H9 (cell line): ENCODE measurements at regions not wholly inside any gene's neighbourhood (a gene's known extent, or its start where the extent isn't known, plus 50 kb on each side); places are given as distances from the start of the nearest gene placed in this dataset.

Experiments
- DNase-seq: peaks from one replicate; pipeline ENCODE4 v3.0.0-alpha.2; 2017
- H2AFZ ChIP-seq: one replicate; pipeline ENCODE4 v1.6.1; 2013; ENCODE audit warnings: mild to moderate bottlenecking, low read length, control low read depth, moderate library complexity
- H2AK5ac ChIP-seq: 2 replicates; pipeline ENCODE4 v1.6.1; 2013; ENCODE audit warnings: low read length, control low read depth, mixed read lengths; ENCODE audit not compliant: insufficient read length
- H2BK120ac ChIP-seq: one replicate; pipeline ENCODE4 v1.6.1; 2013; ENCODE audit warnings: low read depth, mild to moderate bottlenecking, low read length, control low read depth, inconsistent platforms; ENCODE audit not compliant: poor library complexity, severe bottlenecking
- H2BK12ac ChIP-seq: 2 replicates; pipeline ENCODE4 v1.6.1; 2013; ENCODE audit warnings: low read length, control low read depth, mixed read lengths, low read depth; ENCODE audit not compliant: insufficient read length
- H2BK15ac ChIP-seq: 2 replicates; pipeline ENCODE4 v1.6.1; 2013; ENCODE audit warnings: low read depth, low read length, control low read depth
- H2BK20ac ChIP-seq: one replicate; pipeline ENCODE4 v1.6.1; 2013; ENCODE audit warnings: low read depth, mild to moderate bottlenecking, low read length, control low read depth, inconsistent platforms; ENCODE audit not compliant: poor library complexity, severe bottlenecking
- H2BK5ac ChIP-seq: 2 replicates; pipeline ENCODE4 v1.6.1; 2013; ENCODE audit warnings: low read length, control low read depth, mixed read lengths; ENCODE audit not compliant: insufficient read length
- H3K14ac ChIP-seq: 2 replicates; pipeline ENCODE4 v1.6.1; 2013; ENCODE audit warnings: low read length, control low read depth; ENCODE audit not compliant: insufficient read depth
- H3K18ac ChIP-seq: 2 replicates; pipeline ENCODE4 v1.6.1; 2013; ENCODE audit warnings: low read depth, mild to moderate bottlenecking, mixed read lengths, low read length, control low read depth; ENCODE audit not compliant: insufficient read length
- H3K23ac ChIP-seq: 2 replicates; pipeline ENCODE4 v1.6.1; 2013; ENCODE audit warnings: low read length, control low read depth, mixed read lengths, low read depth; ENCODE audit not compliant: insufficient read length
- H3K23me2 ChIP-seq: 2 replicates; pipeline ENCODE4 v1.6.1; 2013; ENCODE audit warnings: low read depth, mild to moderate bottlenecking, mixed read lengths, low read length, control low read depth; ENCODE audit not compliant: insufficient read length, poor library complexity, severe bottlenecking
- H3K27ac ChIP-seq: 2 replicates; pipeline ENCODE4 v1.5.1; 2013; ENCODE audit warnings: low read length, control low read depth, mixed read lengths, low read depth; ENCODE audit not compliant: insufficient read length
- H3K27me3 ChIP-seq: 2 replicates; pipeline ENCODE4 v1.6.1; 2013; ENCODE audit warnings: low read length, control low read depth, inconsistent platforms; ENCODE audit not compliant: insufficient read depth
- H3K4ac ChIP-seq: 2 replicates; pipeline ENCODE4 v1.6.1; 2013; ENCODE audit warnings: low read depth, mild to moderate bottlenecking, control low read depth, inconsistent platforms, low read length, moderate library complexity
- H3K4me1 ChIP-seq: 2 replicates; pipeline ENCODE4 v1.6.1; 2013; ENCODE audit warnings: low read length, control low read depth, inconsistent platforms; ENCODE audit not compliant: insufficient read depth
- H3K4me2 ChIP-seq: 2 replicates; pipeline ENCODE4 v1.6.1; 2013; ENCODE audit warnings: low read length, control low read depth, mixed read lengths; ENCODE audit not compliant: insufficient read length, insufficient read depth
- H3K56ac ChIP-seq: 2 replicates; pipeline ENCODE4 v1.6.1; 2013; ENCODE audit warnings: low read depth, mild to moderate bottlenecking, mixed read lengths, low read length, control low read depth; ENCODE audit not compliant: insufficient read length
- H3K79me1 ChIP-seq: 2 replicates; pipeline ENCODE4 v1.6.1; 2013; ENCODE audit warnings: low read depth, mild to moderate bottlenecking, moderate library complexity, low read length, control low read depth, inconsistent platforms; ENCODE audit not compliant: insufficient read depth, poor library complexity, severe bottlenecking
- H3K79me2 ChIP-seq: 2 replicates; pipeline ENCODE4 v1.6.1; 2013; ENCODE audit warnings: low read length, control low read depth, inconsistent platforms; ENCODE audit not compliant: insufficient read depth
- H3K9ac ChIP-seq: 2 replicates; pipeline ENCODE4 v1.6.1; 2013; ENCODE audit warnings: low read length, control low read depth, mixed read lengths; ENCODE audit not compliant: insufficient read length; ENCODE audit errors: extremely low read depth
- H3K9me3 ChIP-seq: one replicate; pipeline ENCODE4 v1.6.1; 2013; ENCODE audit warnings: low read depth, low read length, inconsistent platforms; ENCODE audit not compliant: control insufficient read depth
- H3T11ph ChIP-seq: one replicate; pipeline ENCODE4 v1.6.1; 2013; ENCODE audit warnings: mild to moderate bottlenecking, low read length, control low read depth, inconsistent platforms
- H4K20me1 ChIP-seq: one replicate; pipeline ENCODE4 v1.6.1; 2013; ENCODE audit not compliant: control insufficient read depth, insufficient read length, insufficient read depth
- H4K5ac ChIP-seq: 2 replicates; pipeline ENCODE4 v1.6.1; 2013; ENCODE audit warnings: low read depth, mild to moderate bottlenecking, mixed read lengths, low read length, control low read depth; ENCODE audit not compliant: insufficient read length
- H4K8ac ChIP-seq: replicated peaks from 2 replicates; pipeline ENCODE4 v1.6.1; 2013; ENCODE audit warnings: low read length, control low read depth, mixed read lengths, low read depth; ENCODE audit not compliant: insufficient read length
- H4K91ac ChIP-seq: 2 replicates; pipeline ENCODE4 v1.6.1; 2013; ENCODE audit warnings: low read depth, mild to moderate bottlenecking, moderate library complexity, mixed read lengths, low read length, control low read depth; ENCODE audit not compliant: insufficient read length
- H3K27ac Mint-ChIP-seq, 3 experiments: 2 replicates in 2 of 3; 3 replicates in 1 of 3; pipeline ENCODE4 v1.8.0; 2020 to 2021; ENCODE audit warnings: mixed read lengths in 3 of 3, mild to moderate bottlenecking in 1 of 3, moderate library complexity in 1 of 3
- H3K27me3 Mint-ChIP-seq: 2 replicates; pipeline ENCODE4 v1.8.0; 2021; ENCODE audit warnings: low read depth, mild to moderate bottlenecking, moderate library complexity, mixed read lengths
- H3K36me3 Mint-ChIP-seq, 3 experiments: 2 replicates in 2 of 3; 3 replicates in 1 of 3; pipeline ENCODE4 v1.8.0; 2020 to 2021; ENCODE audit warnings: low read depth in 3 of 3, mixed read lengths in 3 of 3; ENCODE audit not compliant: insufficient read depth in 1 of 3
- H3K4me1 Mint-ChIP-seq, 2 experiments: 2 replicates each; pipeline ENCODE4 v1.8.0; 2020; ENCODE audit warnings: mixed read lengths in 2 of 2
- H3K4me3 Mint-ChIP-seq, 2 experiments: 2 replicates in 1 of 2; 3 replicates in 1 of 2; pipeline ENCODE4 v1.8.0; 2020 to 2021; ENCODE audit warnings: mild to moderate bottlenecking in 2 of 2, mixed read lengths in 2 of 2, moderate library complexity in 1 of 2
- H3K9me3 Mint-ChIP-seq, 2 experiments: 2 replicates in 1 of 2; 3 replicates in 1 of 2; pipeline ENCODE4 v1.8.0; 2020; ENCODE audit warnings: mild to moderate bottlenecking in 2 of 2, mixed read lengths in 2 of 2, moderate library complexity in 1 of 2
- CTCF ChIP-seq: fragments of 200-600 bp; sonication (generic); conservative IDR thresholded peaks from 3 replicates; pipeline ENCODE4 v1.8.0; 2021; ENCODE audit warnings: antibody characterized with exemption, mild to moderate bottlenecking
- WGBS: extraction: QIAGEN DNeasy Blood & Tissue Kit; methylation state at CpG from one replicate; pipeline ENCODE4 v1.1.7; 2013; ENCODE audit warnings: missing lambda C conversion rate, low lambda C conversion rate, mixed read lengths; ENCODE audit not compliant: insufficient read length; ENCODE audit errors: extremely low coverage; 5-methylcytosine and 5-hydroxymethylcytosine counted together

- no peak overlapping the region for H2AFZ ChIP-seq
Observed at GRCh38 chr12:115755725-115756085, 521.8 kb downstream of the MED13L start.

More at GRCh38 chr12:115755725-115756085, 521.8 kb downstream of the MED13L start:
- no CpG with 5 or more reads among the region's 3 CpGs for WGBS
- Histone ChIP-seq H2BK12ac (no peak overlapping the region), H2BK120ac (no peak overlapping the region), H4K8ac (no peak overlapping the region), H3K79me2 (no peaks in the 10 kb centered on the region), H4K20me1 (no peaks in the 10 kb centered on the region), H3K56ac (no peak overlapping the region), H4K5ac (no peak overlapping the region), H3K18ac (no peak overlapping the region), H3T11ph (no peak overlapping the region), H3K79me1 (no peaks in the 10 kb centered on the region), H3K4ac (no peak overlapping the region), H3K27me3 (no peaks in the 10 kb centered on the region), H3K27ac (no peak overlapping the region), H3K23me2 (no peaks in the 10 kb centered on the region), H3K23ac (no peak overlapping the region), H3K14ac (no peak overlapping the region), H3K9ac (no peak overlapping the region), H2BK5ac (no peak overlapping the region), H4K91ac (no peak overlapping the region), H2AK5ac (no peak overlapping the region), H2BK20ac (no peak overlapping the region), H3K4me1 (no peaks in the 10 kb centered on the region), H3K9me3 (no peaks in the 10 kb centered on the region), H2BK15ac (no peak overlapping the region), H3K4me2 (no peak overlapping the region)
- peaks cover 2 to 21% of the 10 kb centered on the region in 2 experiments; a peak in 3 of 4 replicates for H3K4me1 Mint-ChIP-seq
- H3K9me3 Mint-ChIP-seq, result no peaks in the 10 kb centered on the region
- DNase-seq, result no peak
- no peak overlapping the region for H3K4me3 Mint-ChIP-seq
- no peaks in the 10 kb centered on the region for H3K36me3 Mint-ChIP-seq
- H3K27me3 Mint-ChIP-seq, result peaks cover 13% of the 10 kb centered on the region
- no peak overlapping the region for H3K27ac Mint-ChIP-seq
- TF ChIP-seq CTCF, result no peak
